GM21367 (cell line): ENCODE measurements at regions not wholly inside any gene's neighbourhood (a gene's known extent, or its start where the extent isn't known, plus 50 kb on each side); places are given as distances from the start of the nearest gene placed in this dataset.
A peak's percentile ranks its signal among the peaks of the same experiment; 100 is the strongest.
"Not testable (repeated sequence)": the region's sequence is repeated elsewhere in the genome, so short reads cannot be mapped to it uniquely, and the experiment has no call there.

ENCODE experiments used
- ATAC-seq: cut with Tn5 transposase; IDR thresholded peaks from one replicate; pipeline ENCODE4 v1.9.1; 2021; ENCODE audit not compliant: unreplicated experiment

DNA sequence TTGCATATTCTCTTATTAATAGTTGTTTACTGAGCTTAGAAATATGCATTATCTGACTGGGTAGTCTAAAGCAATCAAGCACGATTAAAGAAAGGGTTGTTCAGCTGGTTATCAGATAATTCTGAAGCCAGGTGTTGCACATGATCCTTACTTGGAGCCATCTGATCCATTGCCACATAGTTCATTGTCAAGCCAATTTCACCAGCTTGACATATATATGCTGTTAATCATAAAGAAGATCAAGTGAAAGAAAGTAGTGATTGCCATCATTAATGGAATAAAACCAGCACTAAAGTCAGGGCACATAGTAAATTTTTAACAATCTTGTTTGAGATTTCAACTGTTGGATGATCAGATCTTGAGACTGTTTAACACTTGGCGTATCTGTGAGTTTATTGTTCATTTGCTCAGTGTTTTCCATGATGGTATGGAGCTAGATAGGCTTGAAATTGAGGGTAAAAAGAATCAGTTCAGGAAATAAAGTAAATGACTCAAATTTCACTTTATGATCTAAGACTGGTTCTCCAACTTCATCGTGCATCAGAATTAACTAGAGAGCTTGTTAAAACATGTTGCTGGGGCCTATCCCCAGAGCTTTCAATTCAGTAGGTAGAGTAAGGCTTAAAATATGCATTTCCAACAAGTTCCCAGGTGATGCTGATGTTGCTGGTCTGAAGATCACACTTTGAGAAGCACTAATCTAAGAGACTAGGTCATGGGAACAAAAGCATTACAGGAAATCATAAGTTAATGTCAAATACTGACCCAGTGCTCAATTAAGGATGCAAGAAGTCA is 539.6 kb downstream of the SATB2 start:
- no peak for ATAC-seq

DNA sequence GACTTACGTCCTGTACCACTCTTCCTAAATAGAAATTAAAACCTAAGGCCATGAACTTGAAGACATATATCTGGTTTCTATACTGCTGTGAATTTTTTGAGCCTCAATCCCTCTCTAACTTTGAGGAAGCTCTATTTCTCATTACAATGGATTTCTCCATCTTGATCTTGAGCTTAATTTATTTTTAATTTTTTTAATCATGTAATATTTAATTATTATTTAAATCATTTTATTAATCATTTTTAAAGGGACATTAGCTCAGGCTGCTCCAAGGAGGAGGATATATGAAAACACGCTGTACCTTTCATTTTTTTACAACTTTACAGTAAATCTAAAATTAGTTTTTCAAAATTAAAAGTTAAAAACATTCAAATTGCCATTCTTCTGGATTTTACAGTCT is 540.5 kb downstream of the SATB2 start:
- ATAC-seq, result no peak

DNA sequence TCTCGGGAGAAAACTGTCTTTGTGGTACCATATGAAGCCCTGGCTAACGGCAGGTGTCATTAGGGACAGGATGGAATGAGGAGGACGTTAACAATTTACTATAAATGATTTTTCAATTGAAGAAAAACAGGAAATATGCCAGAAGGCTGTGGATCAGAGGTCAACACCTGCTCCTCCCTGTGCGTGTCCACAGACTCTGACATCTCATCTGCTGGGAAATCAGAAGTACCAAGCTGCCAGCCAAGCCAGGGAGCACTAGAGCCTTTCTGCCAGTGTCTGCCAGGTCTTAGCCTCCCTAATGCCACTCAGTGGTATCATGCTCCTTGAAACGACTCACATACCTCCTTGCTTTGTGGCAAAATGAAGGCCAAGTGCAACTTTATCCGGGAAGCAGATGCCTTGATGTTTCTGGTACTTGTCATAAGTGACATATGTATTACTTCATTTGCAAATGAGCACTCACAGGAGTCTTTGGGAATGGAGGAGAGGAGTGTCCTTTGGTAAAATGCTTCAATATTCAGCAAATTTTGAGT is 541.1 kb downstream of the SATB2 start:
- no peak for ATAC-seq

DNA sequence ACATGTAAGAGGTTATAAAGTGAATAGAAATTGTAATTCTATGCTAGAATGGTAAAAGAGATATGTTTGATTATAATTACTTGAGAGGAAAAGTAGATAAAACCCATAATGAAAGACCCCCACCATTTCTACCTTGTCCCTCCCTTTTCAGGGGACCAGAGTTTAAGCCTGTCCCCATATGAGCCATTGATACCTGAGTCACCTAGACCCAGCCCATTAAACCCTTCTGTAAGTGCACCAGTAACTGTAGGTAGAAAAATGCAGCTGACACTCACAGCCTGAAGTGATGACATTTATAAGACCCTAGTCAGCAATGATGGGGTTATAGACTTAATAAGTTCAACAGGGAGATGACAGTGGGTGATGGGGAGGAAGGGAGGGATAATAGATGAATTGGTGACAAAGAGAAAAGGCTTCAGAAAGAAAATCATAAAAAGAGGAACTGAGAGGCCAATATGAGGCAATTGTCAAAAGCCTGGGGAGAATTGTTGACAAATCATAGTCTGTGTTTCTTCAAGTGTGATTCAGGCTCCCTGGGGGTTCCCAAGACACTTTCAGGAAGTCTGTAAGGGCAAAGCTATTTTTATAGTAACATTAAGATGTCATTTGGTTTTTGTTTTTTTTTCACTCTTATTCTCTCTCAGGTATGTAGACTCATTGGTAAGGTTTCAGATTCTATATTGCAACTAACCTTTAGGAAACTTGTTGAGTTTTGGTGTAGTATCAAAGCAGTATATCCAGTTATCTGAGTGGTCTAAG is 544.2 kb downstream of the SATB2 start:
- peak; percentile 99 for ATAC-seq

DNA sequence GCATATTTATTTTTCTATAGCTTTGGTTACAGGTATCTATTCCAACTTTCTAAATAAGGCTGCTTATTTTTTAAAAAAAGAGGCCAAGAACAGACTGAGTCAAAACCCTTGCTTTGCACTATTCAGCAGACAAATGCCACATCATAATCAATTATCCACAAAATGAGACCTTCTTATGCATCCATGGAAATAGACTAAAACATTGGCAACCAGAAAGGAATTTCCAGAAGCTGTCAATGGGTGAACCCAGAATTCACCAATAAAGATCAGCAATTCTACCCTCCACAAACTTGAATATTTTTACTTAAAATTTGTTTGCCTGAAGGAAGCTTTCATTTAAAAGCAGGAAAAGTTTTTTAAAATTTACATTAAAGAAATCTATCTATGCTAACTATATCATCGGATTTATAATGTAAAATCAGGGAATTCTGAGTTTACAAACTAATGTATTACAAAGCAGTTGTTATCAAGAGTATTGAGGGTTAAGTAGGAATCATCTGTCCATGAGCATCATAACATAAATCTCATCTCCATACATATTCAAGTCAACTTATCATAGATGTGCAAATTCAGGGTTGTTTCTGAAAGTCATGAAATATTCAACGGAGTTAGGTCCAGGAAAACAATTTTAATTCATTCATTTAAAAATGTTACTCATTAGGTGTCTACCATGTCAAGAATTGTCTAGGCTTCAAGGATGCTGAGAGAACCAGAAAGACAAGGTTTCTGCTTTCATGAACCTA is 548.0 kb downstream of the SATB2 start:
- no peak for ATAC-seq

DNA sequence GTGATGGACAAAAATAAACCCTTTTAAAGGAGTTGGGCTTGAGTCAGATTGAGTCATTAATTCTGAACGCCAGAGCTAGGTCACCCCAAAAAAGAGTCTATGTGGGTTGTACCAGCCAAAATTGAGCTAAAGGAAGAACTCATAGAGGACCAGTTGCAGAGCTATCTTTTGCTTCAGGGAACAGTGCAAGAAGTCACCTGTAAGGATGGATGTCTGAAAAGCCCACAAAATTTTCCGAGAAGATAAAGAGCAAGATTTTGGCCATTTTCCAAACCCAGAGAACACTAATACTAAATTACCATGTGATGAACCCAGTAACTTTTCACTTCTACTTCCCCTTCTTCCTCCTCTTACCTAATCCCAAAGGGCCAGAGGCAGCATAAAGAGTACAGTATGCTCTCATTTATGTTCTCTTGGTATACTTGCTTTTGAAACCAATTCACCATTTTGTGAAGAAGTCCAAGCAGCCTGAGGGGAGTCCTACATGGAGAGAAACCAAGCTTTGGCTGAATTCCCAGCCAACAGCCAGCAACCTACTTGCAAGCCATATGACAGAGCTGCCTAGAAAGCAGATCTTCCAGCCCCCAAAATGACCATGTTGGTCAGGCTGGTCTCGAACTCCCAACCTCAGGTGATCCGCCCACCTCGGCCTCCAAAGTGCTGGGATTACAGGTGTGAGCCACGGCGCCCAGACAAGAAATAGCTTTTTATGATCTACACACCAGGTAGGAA is 551.7 kb downstream of the SATB2 start:
- ATAC-seq, result peak; percentile 82

DNA sequence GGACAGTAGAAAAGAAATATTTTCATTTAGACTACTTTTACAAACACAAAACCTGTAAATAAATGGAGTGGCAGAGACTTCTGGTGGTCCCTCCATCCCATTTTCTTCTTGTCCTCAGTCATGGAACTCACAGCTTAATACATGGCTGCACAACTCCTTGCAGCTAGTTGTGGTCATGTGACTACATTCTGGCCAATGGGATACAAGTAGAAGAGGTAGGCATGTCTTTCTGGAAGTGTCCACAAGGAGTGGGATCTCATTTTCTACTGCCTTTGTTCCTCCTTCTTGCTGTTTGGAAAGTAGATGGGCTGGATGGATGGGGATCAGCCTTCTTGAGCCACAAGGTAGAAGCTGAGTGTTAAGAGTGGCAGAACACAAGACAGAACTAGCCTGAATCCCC is 555.8 kb downstream of the SATB2 start:
- no peak for ATAC-seq

DNA sequence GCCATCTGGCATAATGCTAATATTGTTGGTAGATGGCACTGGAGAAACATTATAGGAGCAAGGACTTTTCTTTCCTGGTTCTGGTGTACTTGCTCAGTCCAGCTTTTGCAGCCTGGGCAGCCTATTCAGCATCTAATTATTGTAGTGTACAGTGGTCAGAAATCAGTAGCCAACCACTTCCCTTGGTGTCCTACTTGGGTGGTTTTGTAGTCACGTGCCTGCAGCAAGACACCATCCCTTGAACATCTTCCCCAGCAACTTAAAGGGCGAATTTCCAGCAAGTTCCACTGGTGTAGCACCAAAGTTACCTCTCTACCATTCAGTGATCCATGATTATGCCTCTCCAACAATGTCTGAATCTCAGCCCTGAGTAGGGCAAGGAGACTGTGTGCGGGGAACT is 557.6 kb downstream of the SATB2 start:
- no peak for ATAC-seq

DNA sequence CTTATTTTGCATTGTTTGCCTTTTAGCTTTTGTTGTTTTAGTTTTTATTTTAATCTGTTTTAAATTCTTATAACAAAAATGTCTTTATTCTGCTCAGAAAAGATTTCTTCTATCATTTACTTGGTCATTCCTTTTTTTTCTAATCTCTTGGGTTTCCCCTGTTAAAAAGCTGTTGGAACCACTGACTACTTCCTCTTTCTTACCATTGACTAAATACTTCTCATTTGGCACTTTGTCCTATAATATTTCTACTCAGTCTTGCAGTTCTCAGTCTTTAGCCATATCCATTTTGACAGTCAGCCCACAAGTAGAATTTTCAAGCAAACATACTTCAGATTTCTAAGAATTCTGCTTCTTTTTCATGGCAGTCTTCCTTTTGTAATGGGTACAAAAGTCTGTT is 567.2 kb downstream of the SATB2 start:
- peak; percentile 80 for ATAC-seq

DNA sequence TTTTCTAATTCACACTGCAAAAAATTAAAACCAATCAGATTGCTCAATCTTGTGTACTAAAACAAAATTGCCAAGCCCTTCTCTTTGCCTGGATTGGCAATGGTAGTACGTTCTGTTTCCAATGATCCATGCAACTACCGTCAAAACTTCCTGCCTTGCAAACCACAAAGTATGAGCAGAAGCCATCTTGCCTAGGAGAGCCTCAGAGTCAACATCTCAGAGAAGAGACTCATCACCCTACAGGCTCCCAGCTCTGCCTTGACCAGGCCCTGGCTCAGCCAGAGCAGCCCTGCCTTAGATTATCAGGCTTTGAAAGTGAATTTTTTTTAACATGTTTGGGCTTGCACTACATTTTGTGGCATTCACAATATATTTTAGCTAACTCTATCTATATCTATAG is 574.1 kb downstream of the SATB2 start:
- no peak for ATAC-seq

DNA sequence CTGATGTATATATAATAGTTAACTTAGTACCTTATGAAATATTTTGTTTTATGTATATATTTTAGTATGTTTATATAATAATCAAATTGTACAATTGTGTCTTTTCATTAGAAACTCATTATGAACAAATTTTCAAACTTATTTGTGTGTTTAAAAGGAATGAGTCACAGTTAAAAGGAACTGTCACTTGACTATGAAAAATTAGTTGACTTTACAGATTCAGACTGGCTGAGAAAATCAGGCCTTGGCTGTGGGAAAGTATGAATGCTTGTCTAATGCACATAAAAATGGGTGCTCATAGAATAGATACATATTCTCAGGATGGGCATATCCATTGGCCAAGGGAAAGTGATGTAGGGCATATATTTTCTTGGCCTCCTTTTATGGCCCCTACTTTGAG is 576.8 kb downstream of the SATB2 start:
- ATAC-seq, result no peak

DNA sequence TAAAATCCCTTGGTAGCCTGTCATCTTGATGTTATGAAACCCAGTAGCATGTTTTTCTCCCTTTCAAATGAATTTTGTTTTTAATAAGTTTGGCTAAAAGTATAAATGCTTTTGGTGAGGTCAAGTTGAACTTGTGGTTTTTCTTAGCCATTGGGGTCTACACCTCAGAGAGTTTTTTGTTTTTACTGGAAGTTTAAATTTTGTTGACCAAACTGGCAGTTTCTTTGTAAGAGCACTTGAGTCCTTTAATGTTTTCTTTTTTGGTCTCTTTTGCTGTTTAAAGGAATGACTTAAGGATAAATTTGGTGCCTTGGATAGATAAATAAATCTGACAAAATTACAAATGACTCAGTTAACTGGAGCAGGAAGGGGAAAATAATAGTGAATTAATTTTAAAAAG is 577.3 kb downstream of the SATB2 start:
- no peak for ATAC-seq

DNA sequence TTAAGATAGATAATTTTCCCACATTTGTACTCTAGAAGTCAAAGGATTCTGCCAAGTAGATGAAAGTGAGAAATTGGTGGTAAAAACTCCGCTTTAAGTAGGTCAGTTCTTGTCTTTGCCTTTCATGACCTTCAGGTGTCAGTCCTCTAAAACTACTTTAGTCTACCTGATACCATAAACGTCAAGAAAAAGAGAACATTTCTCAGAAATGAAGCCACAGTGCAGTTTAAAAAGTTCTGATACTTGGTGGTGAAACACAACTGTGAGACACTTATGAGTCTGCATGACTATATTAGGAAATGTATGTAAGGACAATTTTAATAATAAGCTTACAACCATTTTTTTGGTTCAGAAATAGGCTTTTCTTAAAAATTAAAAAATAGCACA is 583.3 kb downstream of the SATB2 start:
- no peak for ATAC-seq

DNA sequence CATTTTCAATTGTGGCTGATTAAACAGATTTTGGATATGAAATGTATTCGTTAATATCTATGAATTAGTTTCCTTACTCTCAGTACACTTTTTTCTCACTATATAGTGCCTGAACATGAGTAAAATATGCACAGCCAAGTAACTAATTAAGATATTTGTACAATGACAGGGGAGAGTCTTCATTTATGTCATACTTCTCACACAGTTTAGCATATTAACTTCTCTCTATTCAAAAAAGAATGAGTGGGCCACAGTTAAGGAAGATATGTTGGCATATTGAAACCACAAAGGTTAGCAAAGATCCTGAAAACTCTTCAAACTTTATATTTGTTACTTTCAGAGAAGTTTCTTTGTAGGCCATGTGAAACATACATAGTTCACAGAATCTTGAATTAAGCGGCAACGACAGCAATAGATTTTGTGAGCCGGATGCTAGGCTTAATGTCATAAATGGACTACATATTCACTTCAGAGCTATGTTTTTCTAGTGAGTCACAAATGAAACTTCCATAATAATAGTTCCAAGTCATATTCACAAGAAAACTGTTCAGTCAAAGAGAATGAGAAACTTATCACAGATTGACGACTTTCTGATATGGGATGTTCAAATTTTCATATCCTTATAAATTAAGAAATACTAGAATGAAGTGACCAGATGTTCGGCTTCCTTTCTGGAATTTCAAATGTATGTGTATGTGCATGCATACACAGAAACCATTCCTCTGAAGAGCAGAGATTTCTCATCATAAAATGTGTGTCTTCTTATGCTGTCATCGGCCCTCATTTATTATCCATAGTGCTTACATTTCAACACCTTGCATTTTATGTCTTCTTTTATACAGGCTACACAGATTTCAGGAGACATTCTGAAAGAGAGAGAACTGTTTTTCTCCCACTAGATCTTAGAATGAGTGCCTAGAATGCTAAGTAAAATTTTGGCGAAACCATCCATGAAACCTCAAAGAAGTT is 584.0 kb downstream of the SATB2 start:
- ATAC-seq, result no peak

DNA sequence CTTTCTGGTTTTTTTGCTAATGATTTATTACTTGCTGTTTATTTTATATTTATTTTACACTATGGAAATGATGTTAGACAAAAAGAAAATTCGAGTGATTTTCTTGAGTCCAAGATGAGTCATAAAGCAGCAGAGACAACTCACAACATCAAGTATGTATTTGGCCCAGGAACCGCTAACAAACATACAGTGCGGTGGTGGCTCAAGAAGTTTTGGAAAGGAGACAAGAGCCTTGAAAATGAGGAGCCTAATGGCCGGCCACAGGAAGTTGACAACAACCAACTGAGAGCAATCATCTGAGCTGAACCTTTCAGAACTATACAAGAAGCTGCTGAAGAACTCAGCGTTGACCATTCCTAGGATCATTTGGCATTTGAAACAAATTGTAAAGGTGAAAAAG is 594.1 kb downstream of the SATB2 start:
- no peak for ATAC-seq

DNA sequence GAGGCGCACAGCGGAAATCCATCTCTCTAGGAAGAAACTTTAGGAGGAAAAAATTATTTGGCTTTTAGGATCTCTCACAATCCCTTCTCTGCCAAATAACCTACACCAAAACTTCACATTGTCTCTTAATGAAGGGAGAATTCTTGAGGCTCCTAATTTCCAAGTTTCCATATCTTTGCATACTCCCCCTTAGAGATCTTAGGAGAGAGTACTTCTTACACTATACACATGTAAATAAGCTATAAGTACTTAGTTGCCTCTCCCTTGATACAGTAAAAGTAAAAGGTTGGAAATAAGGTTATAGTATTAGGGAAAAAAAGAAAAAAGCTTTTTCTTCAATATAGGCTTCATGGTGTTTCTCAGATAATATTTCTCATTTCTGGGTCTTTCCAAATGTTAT is 596.7 kb downstream of the SATB2 start:
- ATAC-seq, result no peak

DNA sequence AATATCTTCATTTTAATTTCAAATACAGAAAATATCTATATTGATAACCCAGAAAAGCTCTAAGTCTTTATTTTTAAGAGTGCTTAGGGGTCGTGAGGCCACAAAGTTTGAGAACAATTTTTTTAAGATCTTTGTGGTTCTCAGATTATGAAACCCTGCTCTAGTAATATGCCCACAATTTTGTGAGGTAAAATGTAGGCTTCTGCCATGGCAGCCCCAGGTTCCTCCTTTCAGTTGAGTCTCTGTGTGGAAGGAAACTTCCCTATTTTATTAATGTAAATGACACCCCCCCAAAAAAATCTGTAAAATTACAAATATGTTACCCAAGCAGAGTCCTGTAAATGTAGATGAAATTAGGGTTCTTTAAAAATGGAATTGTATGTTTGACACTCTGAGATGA is 600.5 kb downstream of the SATB2 start:
- no peak for ATAC-seq

DNA sequence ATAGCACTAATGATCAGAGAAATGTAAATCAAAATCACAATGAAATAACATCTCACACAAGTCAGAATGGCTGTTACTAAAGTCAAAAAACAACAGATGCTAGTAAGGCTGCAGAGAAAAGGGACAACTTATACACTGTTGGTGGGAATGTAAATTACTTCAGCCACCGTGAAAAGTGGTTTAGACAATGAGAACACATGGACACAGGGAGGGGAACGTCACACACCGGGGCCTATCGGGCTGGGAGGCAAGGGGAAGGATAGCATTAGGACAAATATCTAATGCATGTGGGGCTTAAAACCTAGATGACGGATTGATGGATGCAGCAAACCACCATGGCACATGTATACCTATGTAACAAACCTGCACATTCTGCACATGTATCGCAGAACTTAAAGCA is 602.0 kb downstream of the SATB2 start:
- ATAC-seq, result not testable (repeated sequence)

DNA sequence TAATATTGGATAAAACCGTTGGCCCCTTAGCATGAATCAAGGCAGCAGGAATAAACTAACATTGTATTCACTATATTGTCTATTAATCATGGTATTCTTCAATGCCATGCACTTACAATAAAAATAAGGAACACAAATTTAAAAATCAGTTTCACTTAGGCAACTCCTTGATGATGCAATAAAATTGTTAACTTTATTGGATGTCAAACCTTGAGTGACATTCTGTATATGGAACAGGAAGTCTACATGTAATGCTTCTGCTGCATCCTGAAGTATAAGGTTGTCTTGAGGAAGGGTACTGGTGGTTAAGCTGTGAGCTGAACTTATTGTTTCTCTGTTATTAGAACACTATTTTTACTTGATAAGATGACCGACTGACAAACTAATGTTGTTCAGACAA is 605.5 kb downstream of the SATB2 start:
- ATAC-seq, result no peak

DNA sequence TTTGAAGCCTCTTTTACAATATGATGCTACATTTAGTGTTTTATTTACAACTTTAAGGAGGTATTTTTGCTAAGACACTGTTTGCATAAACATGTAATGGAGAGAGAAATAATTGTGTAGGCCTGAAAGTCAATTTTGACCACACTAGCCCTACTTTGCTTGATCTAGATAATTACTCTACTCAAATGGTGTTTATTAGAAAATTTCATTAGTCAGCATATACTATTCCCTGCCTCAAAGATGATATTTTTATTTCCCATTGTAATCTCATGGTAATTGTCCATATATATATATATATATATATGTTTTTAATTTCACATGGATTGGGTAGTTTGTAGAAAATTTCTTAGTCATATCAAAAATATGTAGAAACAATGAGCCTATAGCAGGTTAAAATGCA is 632.2 kb downstream of the SATB2 start:
- no peak for ATAC-seq
